HG03378 (cell line): ENCODE measurements at regions not wholly inside any gene's neighbourhood (a gene's known extent, or its start where the extent isn't known, plus 50 kb on each side); places are given as distances from the start of the nearest gene placed in this dataset.
"Not testable (repeated sequence)": the region's sequence is repeated elsewhere in the genome, so short reads cannot be mapped to it uniquely, and the experiment has no call there.

Experiments
- ATAC-seq: cut with Tn5 transposase; IDR thresholded peaks from one replicate; pipeline ENCODE4 v1.9.1; 2021; ENCODE audit warnings: mild to moderate bottlenecking, moderate library complexity; ENCODE audit not compliant: unreplicated experiment

DNA sequence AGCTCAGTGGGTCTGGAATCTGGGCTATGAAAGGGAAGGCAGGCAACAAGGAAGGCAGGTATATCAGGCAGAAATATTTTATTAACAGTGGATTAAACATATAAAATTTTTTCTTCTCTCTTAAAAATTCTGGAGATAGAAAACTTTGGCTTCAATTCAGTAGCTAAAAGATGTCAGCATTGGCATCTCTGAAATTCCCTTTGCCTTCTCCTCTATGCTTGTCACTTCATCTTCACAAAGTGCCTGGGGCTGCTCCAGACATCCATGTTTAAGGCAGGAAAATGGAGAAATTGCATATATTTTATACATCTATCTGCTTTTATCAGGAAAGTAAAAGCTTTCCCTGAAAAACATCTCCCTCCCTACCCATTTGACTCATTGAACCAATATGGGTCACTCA is 894.1 kb upstream of the API5 start:
- no peak for ATAC-seq

DNA sequence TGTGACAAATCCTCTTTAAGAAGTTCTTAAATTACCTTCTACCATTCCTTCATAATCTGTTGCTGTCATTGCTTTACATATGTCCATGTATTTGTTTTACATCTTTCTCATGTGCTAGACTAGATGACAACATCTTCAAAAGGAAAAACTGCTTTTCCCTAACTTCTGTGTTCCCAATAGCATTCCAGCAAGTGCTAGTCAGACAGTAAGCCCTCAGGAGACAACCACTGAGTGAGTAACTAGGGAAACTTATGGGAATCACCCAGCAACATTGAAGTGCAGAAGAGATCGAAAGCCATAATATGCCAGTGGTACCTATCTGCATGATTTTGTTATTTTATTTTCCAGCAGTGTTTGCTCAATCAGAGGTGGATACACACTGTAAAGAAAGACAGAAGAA is 889.7 kb upstream of the API5 start:
- ATAC-seq = no peak

DNA sequence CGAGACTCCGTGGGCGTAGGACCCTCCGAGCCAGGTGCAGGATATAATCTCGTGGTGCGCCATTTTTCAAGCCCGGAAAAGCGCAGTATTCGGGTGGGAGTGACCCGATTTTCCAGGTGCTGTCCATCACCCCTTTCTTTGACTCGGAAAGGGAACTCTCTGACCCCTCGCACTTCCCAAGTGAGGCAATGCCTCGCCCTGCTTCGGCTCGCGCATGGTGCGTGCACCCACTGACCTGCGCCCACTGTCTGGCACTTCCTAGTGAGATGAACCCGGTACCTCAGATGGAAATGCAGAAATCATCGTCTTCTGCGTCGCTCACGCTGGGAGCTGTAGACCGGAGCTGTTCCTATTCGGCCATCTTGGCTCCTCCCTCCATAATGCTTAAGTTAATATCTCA is 876.9 kb upstream of the API5 start:
- ATAC-seq = not testable (repeated sequence)

DNA sequence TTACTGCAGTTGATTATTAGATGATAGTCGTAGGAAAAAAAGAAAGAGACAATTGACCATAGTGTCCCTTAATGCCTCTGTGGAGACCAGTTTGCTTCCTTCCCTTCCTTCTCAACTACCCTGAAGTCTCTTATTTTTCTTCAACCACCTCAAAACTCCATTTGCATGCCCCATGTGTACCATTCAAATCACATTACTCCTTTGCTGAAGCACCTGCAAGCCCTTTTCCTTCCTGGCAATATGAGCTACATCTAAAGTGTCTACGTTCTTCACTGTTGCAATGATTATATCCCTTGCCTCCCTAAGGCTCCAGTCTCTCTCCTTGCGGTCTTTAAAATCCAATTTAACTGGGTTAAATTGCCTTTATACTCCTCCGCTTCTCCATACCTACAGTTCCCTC is 867.4 kb upstream of the API5 start:
- ATAC-seq = no peak

DNA sequence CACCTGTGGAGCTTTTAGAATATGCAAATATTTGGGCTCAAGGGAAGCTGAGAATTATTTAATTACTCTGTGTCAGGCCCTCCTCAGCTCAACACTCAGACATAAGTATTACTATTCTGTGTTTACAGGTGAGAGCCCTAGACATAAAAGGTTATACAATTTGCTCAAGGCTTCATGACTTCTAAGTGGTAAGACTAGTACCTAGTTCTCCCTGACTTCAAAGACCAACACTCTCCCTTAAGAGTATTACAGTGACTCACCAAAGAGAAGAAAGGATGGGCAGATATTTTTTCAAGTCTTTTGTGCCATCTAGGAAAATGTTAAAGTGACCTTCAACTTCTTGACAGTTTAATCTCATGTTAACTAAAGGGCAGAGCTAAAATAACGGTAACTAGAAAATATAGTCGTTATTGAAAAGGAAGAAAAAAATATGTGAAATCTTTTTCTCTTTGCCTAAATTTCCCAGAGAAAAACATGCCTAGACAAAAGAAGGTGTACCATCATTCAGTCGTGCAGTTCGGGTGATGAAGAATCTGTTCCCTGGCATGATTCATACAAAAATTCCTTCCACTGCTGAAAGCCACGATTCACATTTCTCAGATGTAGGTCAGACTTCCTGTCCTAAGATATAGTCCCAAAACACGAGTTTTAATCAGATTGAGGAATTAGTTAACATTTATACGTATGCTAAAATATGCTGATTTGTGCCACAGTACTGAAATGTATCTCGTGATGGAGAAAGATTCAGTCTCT is 849.1 kb upstream of the API5 start:
- ATAC-seq = no peak

DNA sequence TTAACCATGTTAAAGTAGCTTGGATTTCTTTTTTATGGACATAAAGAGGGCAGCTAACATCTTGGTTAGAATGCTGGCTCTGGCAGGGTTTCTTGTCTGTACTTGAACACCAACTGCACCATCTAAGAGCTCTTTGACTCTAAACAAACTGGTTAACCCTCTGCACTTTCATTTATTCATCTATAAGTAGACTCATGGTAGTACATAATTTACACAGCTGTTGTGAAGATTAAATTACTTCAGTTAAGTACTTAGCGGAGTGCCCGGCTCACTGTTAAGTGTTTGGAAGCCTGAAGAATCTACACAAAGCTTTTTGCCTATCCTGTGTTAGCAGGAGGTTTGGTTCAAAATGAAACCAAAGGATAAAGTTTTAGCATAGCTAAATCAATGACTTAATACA is 846.2 kb upstream of the API5 start:
- no peak for ATAC-seq

DNA sequence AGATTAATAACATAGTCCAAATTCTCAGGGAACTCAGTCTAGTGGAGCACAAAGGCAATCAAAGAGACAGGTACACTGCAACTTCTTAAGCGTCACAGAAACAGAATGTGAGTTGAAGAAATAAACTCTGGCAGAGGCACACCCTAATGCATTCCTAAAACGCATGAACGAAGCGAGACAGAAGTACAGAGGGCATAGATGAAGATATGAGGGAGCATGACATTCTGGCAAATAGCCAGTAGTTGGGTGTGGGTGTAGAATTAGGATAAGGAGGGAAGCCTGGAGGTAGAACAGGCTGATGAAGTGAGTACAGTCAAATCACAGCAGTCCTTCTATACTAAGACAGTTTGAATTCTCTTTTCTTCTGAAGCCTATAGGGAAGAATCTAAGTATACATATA is 838.7 kb upstream of the API5 start:
- no peak for ATAC-seq

DNA sequence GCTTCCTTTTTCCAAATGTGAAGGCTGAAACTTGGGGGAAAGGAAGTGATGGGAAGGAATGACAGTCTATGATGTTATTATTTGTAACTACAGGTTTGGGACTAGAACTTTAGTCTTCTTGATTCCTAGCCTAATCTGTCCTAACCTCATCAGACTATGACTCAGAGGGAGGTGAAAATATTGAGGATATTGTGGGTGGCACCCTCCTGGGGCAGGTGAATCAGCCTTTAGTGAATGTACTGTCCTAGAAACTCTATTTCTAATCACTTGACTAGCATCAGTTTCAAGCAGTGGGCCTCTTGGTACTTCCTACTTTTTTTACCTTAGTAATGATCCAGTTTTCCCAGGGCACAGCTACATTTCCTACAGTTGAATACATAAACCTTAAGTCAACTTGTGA is 829.0 kb upstream of the API5 start:
- no peak for ATAC-seq

DNA sequence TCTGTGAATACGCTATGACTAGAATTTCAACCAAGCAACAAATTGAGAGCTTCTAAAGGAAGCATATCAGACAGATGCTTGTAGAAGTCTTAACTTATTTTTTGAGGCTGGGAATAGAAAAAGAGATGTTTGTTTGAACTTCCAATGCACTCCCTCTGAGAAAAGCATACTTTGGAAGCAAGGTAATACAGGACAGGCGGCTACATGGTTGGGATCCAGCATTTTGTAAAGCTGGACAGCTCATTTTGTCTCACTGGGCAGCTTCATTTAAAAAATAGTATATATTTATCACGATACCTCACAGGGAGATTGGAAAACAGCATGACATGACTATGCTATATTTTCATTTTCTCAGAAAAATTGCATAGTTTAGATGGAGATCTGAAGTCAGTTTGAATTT is 821.3 kb upstream of the API5 start:
- no peak for ATAC-seq

DNA sequence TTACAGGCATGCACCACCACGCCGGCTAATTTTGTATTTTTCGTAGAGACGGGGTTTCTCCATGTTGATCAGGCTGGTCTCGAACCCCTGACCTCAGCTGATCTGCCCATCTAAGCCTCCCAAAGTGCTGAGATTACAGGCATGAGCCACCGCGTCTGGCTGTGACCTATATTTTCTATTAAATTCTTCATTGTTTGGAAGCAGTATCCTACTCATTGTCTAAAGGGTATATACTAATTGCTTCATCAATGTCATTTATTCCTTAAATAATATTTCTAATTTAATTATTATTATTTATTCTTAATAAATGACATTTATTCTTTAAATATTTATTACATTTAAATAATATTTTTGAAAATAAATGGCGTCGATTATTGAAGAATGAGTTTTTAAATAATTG is 817.3 kb upstream of the API5 start:
- no peak for ATAC-seq

DNA sequence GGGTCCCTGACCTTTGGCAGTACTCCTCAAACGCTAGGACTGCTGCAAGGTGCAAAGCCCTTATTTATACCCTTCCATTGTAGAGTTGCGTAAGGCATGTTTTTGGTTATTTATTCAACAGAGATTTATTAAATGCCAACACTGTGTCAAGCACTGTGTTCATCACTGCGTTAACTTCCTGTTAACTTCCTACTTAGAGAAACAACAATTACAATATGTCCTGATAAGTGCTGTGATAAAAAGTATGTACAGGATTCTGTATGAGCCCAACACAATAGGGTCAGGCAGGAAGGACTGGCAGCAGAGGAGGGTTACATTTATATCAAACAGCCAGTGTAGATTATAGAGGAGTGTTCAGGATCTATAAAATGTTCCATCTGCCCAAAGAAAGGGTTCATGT is 812.8 kb upstream of the API5 start:
- ATAC-seq = no peak

DNA sequence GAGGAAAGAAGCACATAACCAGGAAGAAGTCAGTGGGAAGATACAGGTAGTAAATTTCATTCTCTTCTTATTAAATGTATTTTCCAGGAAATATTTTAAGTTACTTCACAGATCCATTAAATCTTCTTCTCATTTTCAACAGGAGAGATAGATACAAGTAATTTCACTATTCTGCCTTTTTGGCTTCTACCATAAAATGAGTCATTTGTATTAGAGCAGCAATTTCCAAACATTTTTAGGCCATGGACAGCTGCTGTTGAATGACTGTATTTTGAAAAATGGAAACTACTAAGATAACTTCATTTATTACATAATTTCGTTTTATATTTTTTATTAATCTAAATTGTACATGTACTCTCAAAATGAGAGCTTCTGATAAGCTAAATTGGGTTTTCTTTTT is 809.6 kb upstream of the API5 start:
- ATAC-seq = no peak

DNA sequence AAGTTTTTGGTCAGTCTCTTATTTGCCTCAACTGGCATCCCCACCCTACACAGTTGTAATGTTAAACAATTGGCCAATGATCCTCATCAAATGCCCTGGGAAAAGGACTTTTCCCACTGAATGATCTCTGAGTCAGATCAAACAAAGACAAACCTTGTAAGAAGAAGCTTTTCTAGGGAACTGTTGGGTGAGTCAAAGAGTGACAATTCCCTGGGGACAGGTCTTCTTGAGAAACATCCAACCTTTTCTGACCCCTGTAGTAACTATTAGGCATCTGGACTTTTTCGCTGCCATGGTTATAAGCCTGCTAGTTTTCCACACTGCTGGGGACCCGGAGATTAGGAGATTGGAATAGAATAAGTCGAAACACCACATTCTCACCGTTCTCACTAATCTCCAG is 789.8 kb upstream of the API5 start:
- ATAC-seq = no peak

DNA sequence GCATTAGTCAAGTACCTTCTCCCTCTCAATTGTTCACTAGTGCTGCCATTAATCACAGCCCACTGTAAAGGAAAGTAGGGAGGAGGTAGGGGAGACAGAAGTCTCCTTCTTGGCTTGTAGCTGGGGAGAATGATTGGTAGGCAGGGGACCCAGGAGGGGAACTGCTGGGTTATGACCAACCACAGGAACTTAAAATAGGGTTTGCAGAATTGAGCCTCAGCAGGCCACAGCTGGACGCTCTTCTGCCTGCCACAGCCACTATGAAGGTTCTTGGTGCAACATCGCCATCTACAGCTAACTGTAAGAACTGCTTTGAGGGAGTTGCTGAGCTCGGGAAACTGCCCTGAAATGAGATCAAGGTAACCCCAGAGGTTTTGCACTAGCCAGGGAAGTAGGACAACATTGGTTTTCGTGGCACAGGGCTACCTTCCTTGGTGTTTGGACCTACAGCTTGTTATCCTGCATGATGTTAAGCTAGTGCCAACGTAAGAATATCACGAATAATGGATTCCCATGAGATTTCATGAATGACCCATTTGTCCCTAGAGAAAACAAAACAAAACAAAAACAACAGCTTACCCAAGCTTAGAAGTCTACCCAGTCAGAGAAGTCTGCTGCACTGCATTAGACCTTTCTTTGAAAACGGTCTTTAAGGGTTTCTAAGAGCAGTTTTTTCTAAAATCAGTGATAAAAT is 787.1 kb upstream of the API5 start:
- ATAC-seq = peak; percentile 98

DNA sequence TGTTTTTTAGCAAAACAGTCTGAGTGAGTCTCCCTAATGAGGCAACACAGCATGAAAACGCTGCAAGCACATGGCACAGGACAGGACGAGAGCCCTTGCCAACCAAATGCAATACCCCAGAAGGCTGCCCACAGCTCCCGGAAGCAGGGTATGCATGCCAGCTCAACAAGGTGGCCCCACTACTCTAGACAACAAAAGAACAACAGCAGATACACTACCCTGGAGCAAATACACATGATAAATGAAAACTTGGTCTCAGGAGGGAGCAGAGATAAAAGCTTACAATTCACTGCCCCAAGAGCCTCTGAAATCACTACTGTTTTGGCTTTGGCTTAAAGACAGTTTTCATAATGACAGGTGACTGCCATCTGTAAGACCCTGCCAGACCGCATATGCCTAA is 785.4 kb upstream of the API5 start:
- no peak for ATAC-seq

DNA sequence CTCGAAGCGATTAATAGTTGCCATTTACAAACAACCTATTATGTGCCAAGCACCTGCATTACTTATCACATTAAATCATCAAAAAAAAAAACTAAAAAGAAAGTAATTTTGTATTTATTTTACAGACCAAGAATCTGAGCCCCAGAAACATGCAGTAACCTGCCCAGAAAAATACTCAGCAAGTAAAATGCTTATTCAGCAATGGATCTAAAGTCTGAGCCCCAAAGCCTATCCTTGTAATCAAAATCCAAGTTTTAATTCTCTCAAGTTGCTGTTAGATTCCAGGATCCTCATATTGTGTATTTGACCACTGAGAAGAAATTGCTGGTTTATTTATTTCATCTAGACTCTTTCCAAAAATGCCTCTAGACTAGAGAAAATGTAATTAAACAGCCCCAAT is 783.3 kb upstream of the API5 start:
- ATAC-seq = no peak

DNA sequence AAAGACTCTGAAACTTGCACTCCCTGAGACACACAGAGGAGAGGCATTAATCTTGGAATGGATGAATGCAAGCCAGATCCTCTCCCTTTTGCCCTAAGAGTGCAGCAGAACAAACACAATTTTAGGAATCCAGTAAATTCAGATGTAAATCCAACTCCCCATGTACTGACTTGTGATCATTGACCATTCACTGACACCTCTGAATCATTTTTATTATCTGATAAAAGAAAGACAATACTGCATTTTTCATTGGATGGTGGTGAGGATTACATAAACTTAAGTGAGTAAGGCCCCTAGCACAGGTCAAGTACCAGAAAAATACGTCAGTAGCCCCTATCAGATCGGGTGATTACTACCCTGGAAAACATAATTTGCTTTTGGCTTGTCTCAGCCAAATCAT is 782.9 kb upstream of the API5 start:
- ATAC-seq = no peak

DNA sequence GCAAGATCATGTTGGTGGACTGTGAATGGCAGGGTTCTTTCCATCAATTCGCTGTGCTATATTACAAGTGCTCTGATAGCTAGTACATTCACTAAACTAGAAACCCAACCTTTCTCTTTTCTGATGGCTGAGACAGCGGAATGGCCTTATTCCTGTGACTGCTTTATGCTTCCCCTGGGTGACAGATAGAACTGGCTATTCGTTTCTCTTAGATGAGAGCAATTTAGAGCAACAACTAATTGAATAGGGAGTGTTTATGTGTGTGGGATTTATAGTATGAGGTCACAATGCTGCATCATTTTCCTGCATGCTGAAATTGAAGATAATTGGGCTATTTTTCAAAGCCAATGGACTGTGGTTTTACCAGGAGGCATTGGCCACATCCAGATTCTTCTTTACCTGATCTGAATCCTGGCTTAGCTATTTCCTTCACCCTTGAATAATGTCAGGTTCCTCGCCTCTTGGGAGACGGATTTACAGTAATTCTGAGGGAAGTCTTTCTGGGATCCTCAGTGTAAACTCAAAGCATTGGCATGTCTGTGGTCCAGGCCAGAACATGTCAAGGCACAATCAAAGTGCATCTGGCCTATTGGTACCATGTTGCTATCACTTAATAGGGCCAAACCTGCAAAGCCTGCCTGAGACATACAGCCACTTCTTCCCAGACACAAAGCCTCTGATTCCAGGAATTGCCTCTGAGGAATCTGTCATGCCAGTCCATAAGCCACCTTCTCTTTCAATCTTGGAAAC is 775.0 kb upstream of the API5 start:
- no peak for ATAC-seq

DNA sequence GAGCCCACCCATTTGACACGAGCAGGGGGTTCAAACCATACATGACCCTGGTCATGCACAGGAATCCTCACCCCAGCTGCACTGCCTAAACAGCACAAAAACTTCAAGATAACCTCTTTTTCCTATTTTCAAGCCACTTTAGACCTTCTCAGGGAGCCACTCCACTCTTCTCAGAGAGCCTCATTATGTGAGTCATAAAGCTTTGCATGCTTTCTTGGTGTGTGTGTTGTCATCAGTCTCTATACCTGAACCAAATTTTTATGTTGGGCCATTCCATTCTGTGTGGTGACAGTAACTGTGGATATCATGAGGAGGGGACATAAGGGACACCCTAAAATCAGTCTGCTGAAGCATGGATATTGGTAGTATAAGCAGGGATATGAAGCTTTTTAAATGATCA is 769.5 kb upstream of the API5 start:
- ATAC-seq = no peak

DNA sequence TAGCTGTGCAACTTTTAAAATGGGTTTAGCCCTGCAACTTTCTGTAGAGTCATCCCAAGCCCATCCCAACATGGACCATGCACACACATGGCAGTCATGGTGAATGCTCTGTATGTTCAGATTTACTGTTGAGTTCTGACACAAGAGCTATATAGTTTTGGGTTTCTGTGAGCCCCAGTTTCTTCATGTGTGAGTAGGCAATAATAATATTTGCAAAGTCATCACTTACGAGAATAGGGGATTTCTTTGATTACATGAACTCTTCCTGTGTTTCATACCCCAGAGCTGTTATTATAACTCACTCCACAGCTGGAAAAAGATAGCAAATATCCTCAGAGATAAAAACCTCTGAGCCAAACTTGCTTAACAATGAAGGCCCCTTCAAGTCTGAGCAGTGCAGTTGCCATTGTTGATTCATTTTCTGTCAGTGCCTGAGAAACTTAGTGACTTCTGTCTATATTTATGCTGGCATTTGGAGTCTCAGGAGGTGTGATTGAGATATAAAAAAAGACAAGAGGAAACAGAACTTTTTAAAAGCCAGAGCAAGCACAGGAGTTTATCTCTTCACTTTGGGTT is 767.9 kb upstream of the API5 start:
- ATAC-seq = no peak

DNA sequence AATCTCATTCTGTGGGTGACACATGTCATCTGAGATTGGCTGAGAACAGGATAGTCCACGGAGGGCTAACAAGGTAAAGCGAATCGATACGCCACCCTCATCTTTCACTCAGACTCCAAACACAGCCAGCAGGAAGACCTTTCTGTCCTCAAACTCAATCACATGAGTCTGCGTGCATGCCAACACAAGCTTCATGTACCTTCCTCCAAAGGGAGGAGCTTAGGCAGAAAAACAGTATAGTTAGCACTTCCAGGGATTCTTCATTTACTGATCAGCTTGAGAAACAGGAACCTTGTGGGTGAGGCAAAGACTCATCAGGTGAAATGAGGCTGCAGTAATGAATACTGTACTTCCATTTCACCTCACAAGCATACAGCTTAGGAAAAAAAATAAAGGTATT is 767.1 kb upstream of the API5 start:
- ATAC-seq = no peak

DNA sequence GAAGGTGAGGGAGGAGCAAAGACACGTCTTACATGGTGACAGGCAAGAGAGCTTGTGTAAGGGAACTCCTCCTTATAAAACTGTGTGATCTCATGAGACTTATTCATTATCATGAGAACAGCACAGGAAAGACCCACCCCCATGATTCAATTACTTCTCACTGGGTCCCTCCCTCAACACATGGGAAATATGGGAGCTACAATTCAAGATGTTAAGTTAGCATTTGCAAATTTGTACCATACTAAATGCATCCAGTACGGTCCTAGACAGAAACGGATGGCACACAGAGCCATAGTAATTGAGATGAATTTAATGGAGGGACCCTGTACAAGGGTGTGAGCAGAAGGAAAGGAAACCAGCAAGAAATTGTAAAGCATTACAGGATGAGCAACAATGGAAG is 765.8 kb upstream of the API5 start:
- no peak for ATAC-seq
